ENCODE measurements at regions not wholly inside any gene's neighbourhood (a gene's known extent, or its start where the extent isn't known, plus 50 kb on each side); places are given as distances from the start of the nearest gene placed in this dataset.

GRCh38 chr6:91386204-91386603 lies 799.3 kb upstream of the MAP3K7 start:
- in situ Hi-C loops (cut with HindIII; ENCODE audit: low pct_ligation_motif_present, low sequenced_read_pairs), result no loop called here
- Histone ChIP-seq H3K4me3 (ENCODE audit: low read depth, low read length) (no peak overlapping the region), H3K36me3 (replicated peaks) (no peaks in the 10 kb centered on the region), H3K27me3 (replicated peaks) (no peaks in the 10 kb centered on the region), H3K27ac (no peak overlapping the region)
- no peak for DNase-seq
- TF ChIP-seq CTCF (IDR thresholded peaks at IDR 0.05; ENCODE audit: low read depth, low read length, missing control alignments), result no peak

GRCh38 chr6:91383207-91383606 lies 796.3 kb upstream of the MAP3K7 start:
- no peak overlapping the region for H3K4me3 ChIP-seq (ENCODE audit: low read depth, low read length)
- no peak overlapping the region for H3K27ac ChIP-seq
- TF ChIP-seq CTCF (IDR thresholded peaks at IDR 0.05; ENCODE audit: low read depth, low read length, missing control alignments), result no peak
- H3K27me3 ChIP-seq (replicated peaks), result no peaks in the 10 kb centered on the region
- H3K36me3 ChIP-seq (replicated peaks), result no peaks in the 10 kb centered on the region
- in situ Hi-C loops (cut with HindIII; ENCODE audit: low pct_ligation_motif_present, low sequenced_read_pairs), result no loop called here
- no peak for DNase-seq

GRCh38 chr6:91376686-91377085 lies 789.8 kb upstream of the MAP3K7 start:
- Histone ChIP-seq H3K4me3 (ENCODE audit: low read depth, low read length) (no peak overlapping the region), H3K36me3 (replicated peaks) (no peaks in the 10 kb centered on the region), H3K27me3 (replicated peaks) (no peaks in the 10 kb centered on the region), H3K27ac (no peak overlapping the region)
- TF ChIP-seq CTCF (IDR thresholded peaks at IDR 0.05; ENCODE audit: low read depth, low read length, missing control alignments), result no peak
- DNase-seq, result no peak
- in situ Hi-C loops (cut with HindIII; ENCODE audit: low pct_ligation_motif_present, low sequenced_read_pairs), result no loop called here

GRCh38 chr6:91366781-91367180 lies 779.9 kb upstream of the MAP3K7 start:
- in situ Hi-C loops (cut with HindIII; ENCODE audit: low pct_ligation_motif_present, low sequenced_read_pairs), result no loop called here
- no peak for TF ChIP-seq CTCF (IDR thresholded peaks at IDR 0.05; ENCODE audit: low read depth, low read length, missing control alignments)
- DNase-seq, result no peak
- no peaks in the 10 kb centered on the region for H3K27me3 ChIP-seq (replicated peaks)
- no peaks in the 10 kb centered on the region for H3K36me3 ChIP-seq (replicated peaks)
- no peak overlapping the region for H3K27ac ChIP-seq
- no peak overlapping the region for H3K4me3 ChIP-seq (ENCODE audit: low read depth, low read length)

GRCh38 chr6:91358986-91359385 lies 772.1 kb upstream of the MAP3K7 start:
- TF ChIP-seq CTCF (IDR thresholded peaks at IDR 0.05; ENCODE audit: low read depth, low read length, missing control alignments), result no peak
- no peaks in the 10 kb centered on the region for H3K36me3 ChIP-seq (replicated peaks)
- DNase-seq, result no peak
- H3K27me3 ChIP-seq (replicated peaks), result no peaks in the 10 kb centered on the region
- H3K27ac ChIP-seq, result no peak overlapping the region
- H3K4me3 ChIP-seq (ENCODE audit: low read depth, low read length), result no peak overlapping the region
- in situ Hi-C loops (cut with HindIII; ENCODE audit: low pct_ligation_motif_present, low sequenced_read_pairs), result no loop called here

- H3K27ac ChIP-seq, result no peak overlapping the region
- no peak overlapping the region for H3K4me3 ChIP-seq (ENCODE audit: low read depth, low read length)
- no peaks in the 10 kb centered on the region for H3K36me3 ChIP-seq (replicated peaks)
- in situ Hi-C loops (cut with HindIII; ENCODE audit: low pct_ligation_motif_present, low sequenced_read_pairs), result no loop called here
- no peak for DNase-seq
- H3K27me3 ChIP-seq (replicated peaks), result no peaks in the 10 kb centered on the region
- no peak for TF ChIP-seq CTCF (IDR thresholded peaks at IDR 0.05; ENCODE audit: low read depth, low read length, missing control alignments)
These were observed 766.0 kb upstream of the MAP3K7 start for GRCh38 chr6:91352878-91353277.

Data from brain microvascular endothelial cell (primary cell).